LNCaP clone FGC (cell line): ENCODE measurements at regions not wholly inside any gene's neighbourhood (a gene's known extent, or its start where the extent isn't known, plus 50 kb on each side); places are given as distances from the start of the nearest gene placed in this dataset.

Source experiments
- DNase-seq: peaks from one replicate; pipeline ENCODE4 v3.0.0-alpha.2; 2011; ENCODE audit warnings: low read depth
- H3K4me3 ChIP-seq: 2 replicates; pipeline ENCODE4 v1.5.1; 2011; ENCODE audit warnings: mild to moderate bottlenecking, low read depth, low read length, control low read depth
- TF ChIP-seq, protein P1 (sequence below): IDR thresholded peaks from 2 replicates; pipeline ENCODE4 v1.5.1; 2012; ENCODE audit warnings: mild to moderate bottlenecking; ENCODE audit not compliant: control insufficient read depth, insufficient read depth; ENCODE audit errors: extremely low read depth

DNA sequence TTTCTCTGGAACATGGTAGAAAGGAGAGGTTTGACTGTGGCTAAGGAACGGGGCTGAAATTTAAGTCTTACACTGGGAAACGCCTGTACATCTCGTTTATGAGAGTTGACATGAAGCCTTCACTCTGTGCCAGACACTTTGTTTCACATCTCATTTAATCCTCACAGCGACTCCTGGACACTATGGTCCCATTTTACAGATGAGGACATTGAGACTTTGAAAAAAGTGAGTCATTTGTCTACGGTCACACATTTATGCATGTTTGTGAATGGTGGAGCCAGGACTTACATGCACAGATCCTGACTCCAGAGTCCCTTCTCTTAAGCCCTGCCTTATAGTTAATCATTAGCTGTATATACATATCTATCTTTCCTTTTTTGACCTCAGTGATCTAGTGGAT lies 318.4 kb upstream of the EEF2KMT start:
- TF ChIP-seq, protein P1, sequence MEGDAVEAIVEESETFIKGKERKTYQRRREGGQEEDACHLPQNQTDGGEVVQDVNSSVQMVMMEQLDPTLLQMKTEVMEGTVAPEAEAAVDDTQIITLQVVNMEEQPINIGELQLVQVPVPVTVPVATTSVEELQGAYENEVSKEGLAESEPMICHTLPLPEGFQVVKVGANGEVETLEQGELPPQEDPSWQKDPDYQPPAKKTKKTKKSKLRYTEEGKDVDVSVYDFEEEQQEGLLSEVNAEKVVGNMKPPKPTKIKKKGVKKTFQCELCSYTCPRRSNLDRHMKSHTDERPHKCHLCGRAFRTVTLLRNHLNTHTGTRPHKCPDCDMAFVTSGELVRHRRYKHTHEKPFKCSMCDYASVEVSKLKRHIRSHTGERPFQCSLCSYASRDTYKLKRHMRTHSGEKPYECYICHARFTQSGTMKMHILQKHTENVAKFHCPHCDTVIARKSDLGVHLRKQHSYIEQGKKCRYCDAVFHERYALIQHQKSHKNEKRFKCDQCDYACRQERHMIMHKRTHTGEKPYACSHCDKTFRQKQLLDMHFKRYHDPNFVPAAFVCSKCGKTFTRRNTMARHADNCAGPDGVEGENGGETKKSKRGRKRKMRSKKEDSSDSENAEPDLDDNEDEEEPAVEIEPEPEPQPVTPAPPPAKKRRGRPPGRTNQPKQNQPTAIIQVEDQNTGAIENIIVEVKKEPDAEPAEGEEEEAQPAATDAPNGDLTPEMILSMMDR = no peak
- no peak overlapping the region for H3K4me3 ChIP-seq
- DNase-seq = no peak

DNA sequence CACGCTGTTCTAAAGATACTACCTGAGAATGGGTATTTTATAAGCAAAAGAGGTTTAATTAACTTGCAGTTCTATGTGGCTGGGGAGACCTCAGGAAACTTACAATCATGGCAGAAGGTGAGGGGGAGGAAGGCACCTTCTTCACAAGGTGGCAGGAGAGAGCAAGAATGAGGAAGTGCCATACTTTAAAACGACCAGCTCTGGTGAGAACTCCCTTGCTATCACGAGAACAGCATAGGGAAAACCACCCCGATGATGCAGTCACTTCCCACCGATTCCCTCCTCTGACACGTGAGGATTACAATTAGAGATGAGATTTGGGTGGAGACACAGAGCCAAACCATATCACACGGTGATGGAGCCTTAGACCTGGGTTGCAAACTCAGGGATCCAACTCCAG lies 317.5 kb upstream of the EEF2KMT start:
- no peak overlapping the region for H3K4me3 ChIP-seq
- TF ChIP-seq, protein P1 = no peak
- DNase-seq = no peak

DNA sequence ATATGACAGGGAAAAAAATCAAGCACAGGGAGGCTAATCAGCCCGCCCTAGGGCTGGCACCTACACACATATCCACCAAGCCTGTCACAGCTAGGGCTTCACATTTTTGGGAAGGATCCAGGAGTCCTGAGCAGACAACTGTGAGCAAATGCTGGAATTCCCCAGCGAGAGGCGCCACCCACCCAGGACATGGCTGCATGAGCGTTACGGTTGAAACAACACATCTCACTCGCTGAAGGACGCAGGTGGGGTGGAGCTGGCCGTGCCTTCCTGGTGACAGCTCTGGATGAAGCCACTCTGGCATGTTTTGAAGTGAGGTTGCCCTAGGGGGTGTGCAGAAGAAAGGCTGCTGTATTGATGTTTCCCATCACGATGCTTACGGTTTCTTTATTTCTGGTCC lies 315.1 kb upstream of the EEF2KMT start:
- TF ChIP-seq, protein P1 = no peak
- H3K4me3 ChIP-seq = no peak overlapping the region
- DNase-seq = no peak

DNA sequence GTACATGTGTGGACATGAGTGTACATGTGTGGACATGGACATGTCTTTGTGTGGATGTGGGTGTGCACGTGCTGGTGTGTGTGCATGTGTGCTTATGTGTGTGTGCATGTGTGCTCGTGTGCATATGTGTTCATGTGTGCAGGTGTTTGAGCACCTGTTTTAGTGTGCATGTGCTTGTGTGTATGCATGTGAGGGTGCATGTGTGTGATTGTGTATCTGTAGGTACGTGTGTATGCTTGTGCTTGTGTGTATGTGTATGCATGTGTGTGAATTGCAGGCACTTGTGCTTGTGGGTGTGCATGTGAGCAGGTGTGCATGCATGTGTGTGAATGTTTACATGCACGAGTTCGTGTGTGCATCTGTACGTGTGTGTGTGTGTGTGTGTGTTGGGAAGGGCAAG lies 300.6 kb upstream of the EEF2KMT start:
- TF ChIP-seq, protein P1 = no peak
- no peak for DNase-seq
- no peak overlapping the region for H3K4me3 ChIP-seq

DNA sequence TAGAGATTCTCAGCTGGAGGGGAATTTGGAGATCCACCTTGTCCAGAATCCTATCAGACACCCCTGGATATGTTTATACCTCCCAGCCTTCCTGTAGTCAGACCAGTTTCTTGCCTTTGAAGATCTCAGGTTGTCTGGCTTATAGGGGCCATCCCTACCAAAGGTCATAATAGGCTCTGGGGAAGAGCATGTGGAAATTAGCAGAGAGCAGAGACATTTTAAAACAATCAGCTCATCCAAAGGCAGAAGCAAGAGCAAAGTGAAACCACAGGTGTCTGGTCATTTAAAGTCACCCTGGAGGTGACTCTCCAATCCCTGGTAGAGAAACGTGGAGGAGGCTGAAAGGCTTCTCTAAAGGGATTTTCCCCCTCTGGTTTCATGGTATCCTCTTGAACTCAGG lies 299.3 kb upstream of the EEF2KMT start:
- TF ChIP-seq, protein P1 = no peak
- no peak for DNase-seq
- H3K4me3 ChIP-seq = no peak overlapping the region

DNA sequence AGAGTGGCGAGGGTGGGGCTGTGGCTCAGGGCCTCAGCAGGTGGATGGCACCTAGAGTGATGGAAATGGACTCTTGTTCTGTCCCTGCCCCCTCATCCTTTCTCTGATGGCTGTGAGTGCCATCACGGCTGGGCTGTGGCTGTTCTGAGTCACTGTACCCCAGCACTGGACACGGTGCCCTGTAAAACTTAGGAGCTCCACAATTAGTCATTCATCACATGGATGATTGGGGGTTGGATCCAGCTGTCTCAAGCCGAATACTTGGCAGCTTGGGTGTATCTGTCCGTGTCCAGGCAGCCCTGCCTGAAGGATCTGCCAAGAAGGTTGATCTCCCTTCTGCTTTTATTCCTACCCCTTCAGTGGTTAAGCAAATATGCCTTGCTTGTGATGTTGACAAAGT lies 295.5 kb upstream of the EEF2KMT start:
- no peak overlapping the region for H3K4me3 ChIP-seq
- no peak for DNase-seq
- TF ChIP-seq, protein P1 = no peak

DNA sequence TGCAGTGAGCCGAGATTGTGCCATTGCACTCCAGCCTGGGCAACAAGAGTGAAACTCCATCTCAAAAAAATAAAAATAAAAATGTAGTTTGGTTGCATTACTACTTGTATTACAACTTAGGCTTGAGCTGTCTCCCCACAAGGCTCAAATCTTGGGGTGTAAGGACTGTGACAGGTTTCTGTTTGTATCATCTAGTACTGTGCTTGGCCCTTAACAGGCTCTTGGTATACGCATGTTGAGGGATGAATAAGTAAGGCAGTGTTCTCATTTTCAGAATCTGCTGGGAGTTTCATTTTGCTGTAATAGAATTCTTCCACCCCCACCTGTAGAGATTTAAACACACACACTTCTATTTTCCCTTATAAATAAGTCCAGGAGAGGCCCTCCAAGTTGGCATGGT lies 289.4 kb upstream of the EEF2KMT start:
- TF ChIP-seq, protein P1 = no peak
- no peak overlapping the region for H3K4me3 ChIP-seq
- DNase-seq = no peak
